PC-3 (cell line): ENCODE measurements at regions not wholly inside any gene's neighbourhood (a gene's known extent, or its start where the extent isn't known, plus 50 kb on each side); places are given as distances from the start of the nearest gene placed in this dataset.

ENCODE experiments used
- ATAC-seq: fragments of 200-7000 bp; cut with Tn5 transposase; 2 replicates; pipeline ENCODE4 v1.9.1; 2020; ENCODE audit warnings: mild to moderate bottlenecking, moderate library complexity
- BruUV-seq: library from RNA; stranded (reverse); fragments of 400-500 nt; replicated peaks from 2 replicates; lab custom pipeline; 2021; lab: Mats Ljungman, UMichigan
- CTCF ChIA-PET: fragments of 300-600 bp; sonication (Branson Sonifier 250); formaldehyde crosslinking; loops from one replicate; lab custom pipeline; 2022; ENCODE audit warnings: antibody characterized with exemption; lab: Charles Lee
- POLR2A ChIA-PET: fragments of 300-600 bp; sonication (Branson Sonifier 250); formaldehyde crosslinking; loops from one replicate; lab custom pipeline; 2022; ENCODE audit warnings: antibody characterized with exemption; ENCODE audit not compliant: unreplicated experiment; lab: Charles Lee
- DNase-seq: peaks from one replicate; pipeline ENCODE4 v3.0.0-alpha.2; 2015
- H2AFZ ChIP-seq: fragments of 300-600 bp; sonication (generic); 2 replicates; pipeline ENCODE4 v1.6.0; 2016; ENCODE audit warnings: antibody characterized with exemption, low read length
- H3F3A ChIP-seq: fragments of 300-600 bp; sonication (generic); one replicate; pipeline ENCODE4 v1.6.0; 2017; ENCODE audit warnings: antibody characterized with exemption, low read length, control low read depth, mild to moderate bottlenecking; ENCODE audit not compliant: unreplicated experiment
- H3K27ac ChIP-seq: fragments of 300-600 bp; sonication (generic); 2 replicates; pipeline ENCODE4 v1.5.1; 2016; ENCODE audit warnings: mild to moderate bottlenecking, low read length
- H3K27me3 ChIP-seq: fragments of 300-600 bp; sonication (generic); 2 replicates; pipeline ENCODE4 v1.6.1; 2016; ENCODE audit warnings: low read length, mixed read lengths
- H3K36me3 ChIP-seq: fragments of 300-600 bp; sonication (generic); 2 replicates; pipeline ENCODE4 v1.6.1; 2016; ENCODE audit warnings: low read depth, mixed run types, low read length, mixed read lengths
- H3K4me1 ChIP-seq: fragments of 300-600 bp; sonication (generic); 2 replicates; pipeline ENCODE4 v1.5.1; 2016; ENCODE audit warnings: low read length; ENCODE audit not compliant: insufficient read depth
- H3K4me2 ChIP-seq: fragments of 300-600 bp; sonication (generic); 2 replicates; pipeline ENCODE4 v1.6.0; 2016; ENCODE audit warnings: low read length
- H3K4me3 ChIP-seq: fragments of 300-600 bp; sonication (generic); 2 replicates; pipeline ENCODE4 v1.5.1; 2016; ENCODE audit warnings: mild to moderate bottlenecking, low read length, mixed read lengths
- H3K79me2 ChIP-seq: fragments of 300-600 bp; sonication (generic); 2 replicates; pipeline ENCODE4 v1.6.1; 2017; ENCODE audit warnings: low read length, mixed read lengths
- H3K9ac ChIP-seq: fragments of 300-600 bp; sonication (generic); 2 replicates; pipeline ENCODE4 v1.6.0; 2016; ENCODE audit warnings: mild to moderate bottlenecking, low read length
- H3K9me2 ChIP-seq: fragments of 300-600 bp; sonication (generic); replicated peaks from 2 replicates; pipeline ENCODE4 v1.6.1; 2016; ENCODE audit warnings: mixed run types, low read length, mixed read lengths
- H3K9me3 ChIP-seq: fragments of 300-600 bp; sonication (generic); 2 replicates; pipeline ENCODE4 v1.6.1; 2016; ENCODE audit warnings: low read length, mixed read lengths
- H4K20me1 ChIP-seq: fragments of 300-600 bp; sonication (generic); 2 replicates; pipeline ENCODE4 v1.6.1; 2016; ENCODE audit warnings: low read length, mixed read lengths
- EZH2 ChIP-seq: fragments of 300-600 bp; sonication (generic); IDR thresholded peaks from one replicate; pipeline ENCODE4 v1.6.1; 2017; ENCODE audit warnings: antibody characterized with exemption, mild to moderate bottlenecking, low read length; ENCODE audit not compliant: unreplicated experiment
- EZH2phosphoT487 ChIP-seq: fragments of 300-600 bp; sonication (generic); IDR thresholded peaks from 2 replicates; pipeline ENCODE4 v1.6.1; 2018; ENCODE audit warnings: mild to moderate bottlenecking, antibody characterized with exemption, low read length, borderline replicate concordance
- intact Hi-C: fragments of 100-400 bp; cut with micrococcal nuclease; formaldehyde crosslinking; loops from 2 replicates; pipeline ENCODE4 v1.9.0; 2023
- TF ChIP-seq, protein P1 (sequence below): fragments of 300-600 bp; sonication (generic); conservative IDR thresholded peaks from 2 replicates; pipeline ENCODE4 v1.5.1; 2017; ENCODE audit warnings: antibody characterized with exemption, low read depth, mild to moderate bottlenecking, low read length

DNA sequence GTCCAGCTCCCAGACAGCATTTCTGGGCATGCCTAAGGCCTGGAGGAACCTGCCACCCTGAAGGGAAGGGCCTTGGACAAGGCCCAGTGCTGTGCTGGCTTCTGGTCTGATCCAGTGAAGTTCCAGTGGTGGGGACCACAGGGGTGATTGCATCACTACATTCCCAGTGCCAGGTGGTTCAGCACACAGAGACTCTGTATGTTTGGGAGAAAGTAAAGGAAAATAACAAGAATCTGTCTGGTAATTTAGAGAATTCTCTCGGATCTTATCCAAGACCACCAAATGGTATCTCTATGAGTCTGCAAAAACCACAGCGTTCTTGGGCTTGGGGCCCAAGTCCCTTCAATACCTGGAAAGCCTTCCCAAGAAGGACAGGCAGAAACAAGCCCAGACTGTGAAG is 131.8 kb upstream of the MAD2L1 start:
- intact Hi-C loops, result no loop called here

DNA sequence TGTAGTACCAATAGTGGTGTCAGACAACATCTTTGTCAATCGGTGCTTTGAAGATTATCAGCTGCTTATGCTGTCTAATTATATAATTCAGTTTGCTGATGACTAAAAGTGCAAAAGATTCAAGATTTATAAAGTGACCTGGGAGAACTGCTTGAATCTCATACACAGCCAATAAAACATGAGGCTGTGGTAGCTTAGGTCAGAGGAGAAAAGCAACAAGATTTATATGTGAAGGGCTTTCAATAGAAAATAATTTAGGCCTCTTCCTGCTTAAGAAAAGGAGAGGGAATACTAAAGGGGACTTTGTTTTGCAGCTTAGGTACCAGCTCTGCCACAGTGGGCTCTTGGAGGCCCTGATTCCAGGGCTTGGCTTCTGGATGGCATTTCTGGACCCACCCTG is 111.0 kb upstream of the MAD2L1 start:
- ChIA-PET CTCF (no interaction called here), POLR2A (no interaction called here)
- no peaks in the 10 kb centered on the region for H3K36me3 ChIP-seq
- no peak overlapping the region for H3K9ac ChIP-seq
- no peaks in the 10 kb centered on the region for H3K79me2 ChIP-seq
- intact Hi-C loops, result no loop called here
- H4K20me1 ChIP-seq, result no peaks in the 10 kb centered on the region
- no peaks in the 10 kb centered on the region for H3K9me2 ChIP-seq
- no peak for TF ChIP-seq EZH2phosphoT487
- TF ChIP-seq, protein P1, sequence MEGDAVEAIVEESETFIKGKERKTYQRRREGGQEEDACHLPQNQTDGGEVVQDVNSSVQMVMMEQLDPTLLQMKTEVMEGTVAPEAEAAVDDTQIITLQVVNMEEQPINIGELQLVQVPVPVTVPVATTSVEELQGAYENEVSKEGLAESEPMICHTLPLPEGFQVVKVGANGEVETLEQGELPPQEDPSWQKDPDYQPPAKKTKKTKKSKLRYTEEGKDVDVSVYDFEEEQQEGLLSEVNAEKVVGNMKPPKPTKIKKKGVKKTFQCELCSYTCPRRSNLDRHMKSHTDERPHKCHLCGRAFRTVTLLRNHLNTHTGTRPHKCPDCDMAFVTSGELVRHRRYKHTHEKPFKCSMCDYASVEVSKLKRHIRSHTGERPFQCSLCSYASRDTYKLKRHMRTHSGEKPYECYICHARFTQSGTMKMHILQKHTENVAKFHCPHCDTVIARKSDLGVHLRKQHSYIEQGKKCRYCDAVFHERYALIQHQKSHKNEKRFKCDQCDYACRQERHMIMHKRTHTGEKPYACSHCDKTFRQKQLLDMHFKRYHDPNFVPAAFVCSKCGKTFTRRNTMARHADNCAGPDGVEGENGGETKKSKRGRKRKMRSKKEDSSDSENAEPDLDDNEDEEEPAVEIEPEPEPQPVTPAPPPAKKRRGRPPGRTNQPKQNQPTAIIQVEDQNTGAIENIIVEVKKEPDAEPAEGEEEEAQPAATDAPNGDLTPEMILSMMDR, result no peak
- no peak for TF ChIP-seq EZH2
- no peak overlapping the region for H2AFZ ChIP-seq
- no peaks in the 10 kb centered on the region for H3K4me1 ChIP-seq
- H3K9me3 ChIP-seq, result no peaks in the 10 kb centered on the region
- DNase-seq, result no peak
- H3K4me2 ChIP-seq, result no peak overlapping the region
- BruUV-seq, result no TSS peak
- no peaks in the 10 kb centered on the region for H3F3A ChIP-seq
- H3K27me3 ChIP-seq, result no peaks in the 10 kb centered on the region
- no peak for ATAC-seq
- H3K4me3 ChIP-seq, result no peak overlapping the region
- no peak overlapping the region for H3K27ac ChIP-seq

More for the DNA sequence above, 131.8 kb upstream of the MAD2L1 start:
- ATAC-seq, result no peak
- H3K27me3 ChIP-seq, result peaks cover 5% of the 10 kb centered on the region; the same call in 1 of the 2 replicates
- POLR2A ChIA-PET, result no interaction called here
- H3K9me3 ChIP-seq, result no peaks in the 10 kb centered on the region
- no peak overlapping the region for H3K9ac ChIP-seq
- H3K4me3 ChIP-seq, result no peak overlapping the region
- CTCF ChIA-PET, result no interaction called here
- H3K9me2 ChIP-seq, result no peaks in the 10 kb centered on the region
- no peak overlapping the region for H2AFZ ChIP-seq
- BruUV-seq, result no TSS peak
- no peaks in the 10 kb centered on the region for H3K79me2 ChIP-seq
- no peak overlapping the region for H3K27ac ChIP-seq
- no peaks in the 10 kb centered on the region for H4K20me1 ChIP-seq
- no peaks in the 10 kb centered on the region for H3F3A ChIP-seq
- no peak for TF ChIP-seq EZH2
- TF ChIP-seq EZH2phosphoT487, result no peak
- TF ChIP-seq, protein P1, result no peak
- DNase-seq, result no peak
- H3K4me1 ChIP-seq, result no peaks in the 10 kb centered on the region
- H3K4me2 ChIP-seq, result no peak overlapping the region
- no peaks in the 10 kb centered on the region for H3K36me3 ChIP-seq

DNA sequence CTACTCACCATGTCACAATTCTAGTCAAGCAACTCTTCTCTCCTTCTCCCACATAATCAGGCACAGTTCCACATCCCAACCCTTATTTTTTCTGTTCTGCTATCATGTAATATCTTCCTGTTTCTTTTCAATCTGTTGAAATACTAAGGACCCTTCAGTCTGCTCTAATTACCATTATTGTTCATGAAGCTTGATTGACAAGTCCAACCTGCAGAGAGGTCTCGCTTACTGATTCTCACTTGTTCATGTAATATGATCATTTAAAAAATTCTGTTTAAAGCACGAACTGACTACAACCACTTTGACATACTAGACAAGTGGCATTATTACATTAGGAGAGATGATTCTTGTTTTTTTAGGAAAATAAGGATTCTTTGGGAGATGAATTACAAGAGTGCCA is 108.6 kb upstream of the MAD2L1 start:
- POLR2A ChIA-PET, result no interaction called here
- no peak overlapping the region for H3K4me3 ChIP-seq
- H3K4me1 ChIP-seq, result no peaks in the 10 kb centered on the region
- BruUV-seq, result no TSS peak
- no peak overlapping the region for H2AFZ ChIP-seq
- H3F3A ChIP-seq, result no peaks in the 10 kb centered on the region
- no peak for DNase-seq
- no peaks in the 10 kb centered on the region for H3K9me3 ChIP-seq
- no peak overlapping the region for H3K4me2 ChIP-seq
- no peaks in the 10 kb centered on the region for H4K20me1 ChIP-seq
- TF ChIP-seq EZH2 (no peak), EZH2phosphoT487 (no peak)
- TF ChIP-seq, protein P1, result no peak
- CTCF ChIA-PET, result no interaction called here
- no peak overlapping the region for H3K9ac ChIP-seq
- no peaks in the 10 kb centered on the region for H3K36me3 ChIP-seq
- H3K79me2 ChIP-seq, result no peaks in the 10 kb centered on the region
- no peak overlapping the region for H3K27ac ChIP-seq
- no peaks in the 10 kb centered on the region for H3K9me2 ChIP-seq
- intact Hi-C loops, result no loop called here
- no peak for ATAC-seq
- H3K27me3 ChIP-seq, result no peaks in the 10 kb centered on the region
